Duodenal mucosa (tissue), 2 donors: ENCODE measurements at regions not wholly inside any gene's neighbourhood (a gene's known extent, or its start where the extent isn't known, plus 50 kb on each side); places are given as distances from the start of the nearest gene placed in this dataset.

Source experiments
- H3K27ac ChIP-seq: one replicate; pipeline ENCODE4 v1.7.0; 2013; ENCODE audit warnings: low read depth, low read length
- H3K27me3 ChIP-seq, 2 donors: one replicate each; pipeline ENCODE4 v1.7.0; 2013; ENCODE audit warnings: low read length in 2 of 2, control low read depth in 1 of 2; ENCODE audit not compliant: insufficient read depth in 2 of 2, control insufficient read depth in 1 of 2
- H3K36me3 ChIP-seq, 2 donors: one replicate each; pipeline ENCODE4 v1.7.0; 2013; ENCODE audit warnings: low read length in 2 of 2, control low read depth in 1 of 2; ENCODE audit not compliant: insufficient read depth in 2 of 2, control insufficient read depth in 1 of 2
- H3K4me1 ChIP-seq, 2 donors: one replicate each; pipeline ENCODE4 v1.7.0; 2013; ENCODE audit warnings: low read length in 2 of 2, control low read depth in 1 of 2; ENCODE audit not compliant: insufficient read depth in 2 of 2, control insufficient read depth in 1 of 2
- H3K4me3 ChIP-seq, 2 donors: one replicate each; pipeline ENCODE4 v1.7.0; 2013; ENCODE audit warnings: low read length in 2 of 2, low read depth in 1 of 2
- H3K9ac ChIP-seq, 2 donors: one replicate each; pipeline ENCODE4 v1.7.0; 2013; ENCODE audit warnings: low read length in 2 of 2, low read depth in 1 of 2
- H3K9me3 ChIP-seq, 2 donors: one replicate each; pipeline ENCODE4 v1.7.0; 2013; ENCODE audit warnings: low read length in 2 of 2, control low read depth in 1 of 2; ENCODE audit not compliant: control insufficient read depth in 1 of 2

DNA sequence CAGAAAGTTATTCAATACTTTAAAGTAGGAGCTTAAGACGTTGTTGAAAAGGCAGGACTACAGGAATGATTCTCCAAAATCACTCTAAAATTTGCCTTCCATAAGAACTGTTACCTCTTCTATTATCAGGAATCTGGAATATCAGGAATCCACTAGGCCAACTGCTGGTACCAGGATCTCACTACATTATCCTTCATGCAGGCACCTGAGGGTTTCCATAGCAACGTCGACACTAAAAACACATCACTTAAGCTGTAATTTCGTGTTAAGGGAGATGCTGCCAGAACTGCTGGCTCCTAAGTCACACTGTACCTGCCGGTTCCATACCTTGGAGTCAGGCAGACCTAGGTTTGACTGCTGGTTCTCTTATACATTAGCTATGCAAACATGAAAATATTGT is 139.7 kb upstream of the C1orf87 start:
- Histone ChIP-seq H3K36me3 (no peaks in the 10 kb centered on the region), H3K4me3 (no peak overlapping the region), H3K27me3 (no peaks in the 10 kb centered on the region), H3K9me3 (no peaks in the 10 kb centered on the region), H3K4me1 (no peaks in the 10 kb centered on the region), H3K27ac (no peak overlapping the region), H3K9ac (no peak overlapping the region)

- Histone ChIP-seq H3K27ac (no peak overlapping the region), H3K27me3 (no peaks in the 10 kb centered on the region), H3K9ac (no peak overlapping the region), H3K9me3 (no peaks in the 10 kb centered on the region), H3K36me3 (no peaks in the 10 kb centered on the region), H3K4me3 (no peak overlapping the region), H3K4me1 (no peaks in the 10 kb centered on the region)
Measured at GRCh38 chr1:60196026-60196425, 122.5 kb upstream of the C1orf87 start.

- Histone ChIP-seq H3K9me3 (peaks cover 0 to 2% of the 10 kb centered on the region in 2 donors), H3K27me3 (no peaks in the 10 kb centered on the region), H3K9ac (no peak overlapping the region), H3K4me1 (no peaks in the 10 kb centered on the region), H3K36me3 (no peaks in the 10 kb centered on the region), H3K27ac (no peak overlapping the region), H3K4me3 (no peak overlapping the region)
Measured at GRCh38 chr1:60185684-60186083, 112.1 kb upstream of the C1orf87 start.

DNA sequence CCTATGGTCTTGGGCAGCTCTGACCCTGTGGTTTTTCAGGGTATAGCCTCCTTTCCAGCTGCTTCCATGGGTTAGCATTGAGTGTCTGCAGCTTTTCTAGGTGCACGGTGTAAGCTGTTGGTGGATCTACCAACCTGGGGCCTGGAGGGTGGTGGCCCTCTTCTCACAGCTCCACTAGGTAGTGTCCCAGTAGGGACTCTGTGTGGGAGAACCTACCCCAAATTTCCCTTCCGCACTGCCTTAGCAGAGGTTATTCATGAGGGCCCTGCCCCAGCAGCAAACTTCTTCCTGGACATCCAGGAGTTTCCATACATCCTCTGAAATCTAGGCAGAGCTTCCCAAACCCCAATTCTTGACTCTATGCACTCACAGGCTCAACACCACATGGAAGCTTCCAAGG is 111.0 kb upstream of the C1orf87 start:
- no peak overlapping the region for H3K4me3 ChIP-seq
- H3K4me1 ChIP-seq: no peaks in the 10 kb centered on the region
- H3K36me3 ChIP-seq: no peaks in the 10 kb centered on the region
- no peaks in the 10 kb centered on the region for H3K27me3 ChIP-seq
- peaks cover 0 to 2% of the 10 kb centered on the region in 2 donors for H3K9me3 ChIP-seq
- H3K27ac ChIP-seq: no peak overlapping the region
- no peak overlapping the region for H3K9ac ChIP-seq

DNA sequence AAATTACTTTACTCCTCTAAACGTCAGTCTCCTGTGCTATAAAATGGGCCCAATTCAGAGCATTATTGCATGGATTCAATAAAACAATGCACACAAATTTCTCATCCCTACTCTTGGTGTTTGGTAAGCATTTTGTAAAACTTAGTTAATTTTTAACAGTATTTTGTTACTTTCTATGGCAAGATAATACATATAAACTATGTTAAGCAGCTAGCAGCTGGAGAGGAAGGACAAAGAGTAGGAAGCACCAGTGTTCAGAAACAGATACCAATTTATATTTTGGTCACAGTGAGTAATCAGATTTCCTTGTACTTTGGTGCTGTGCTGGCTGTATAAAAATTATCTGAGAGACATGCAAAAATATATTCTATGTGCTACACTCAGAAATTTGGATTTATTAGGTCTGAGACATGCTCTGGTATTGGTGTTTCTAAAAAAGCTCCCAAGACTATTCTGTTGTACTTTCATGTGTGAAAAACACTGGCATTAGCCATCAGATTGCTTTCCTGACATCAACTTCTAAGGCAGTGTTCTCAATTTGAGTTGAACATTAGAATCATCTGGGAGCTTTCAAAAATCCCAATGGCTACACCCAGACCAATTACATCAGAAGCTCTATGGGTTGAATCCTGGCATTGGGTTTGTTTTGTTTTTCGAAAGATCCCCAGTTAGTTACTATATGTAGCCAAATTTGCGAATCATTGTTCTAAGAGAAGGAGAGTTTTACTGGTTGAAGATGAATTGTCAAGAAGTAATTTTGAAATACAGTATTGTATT is 100.3 kb upstream of the C1orf87 start:
- no peaks in the 10 kb centered on the region for H3K9me3 ChIP-seq
- H3K4me3 ChIP-seq: no peak overlapping the region
- no peak overlapping the region for H3K9ac ChIP-seq
- no peaks in the 10 kb centered on the region for H3K27me3 ChIP-seq
- H3K27ac ChIP-seq: no peak overlapping the region
- no peaks in the 10 kb centered on the region for H3K4me1 ChIP-seq
- no peaks in the 10 kb centered on the region for H3K36me3 ChIP-seq

GRCh38 chr1:60173006-60173405 is 99.4 kb upstream of the C1orf87 start:
- Histone ChIP-seq H3K9ac (no peak overlapping the region), H3K36me3 (no peaks in the 10 kb centered on the region), H3K9me3 (no peaks in the 10 kb centered on the region), H3K27me3 (no peaks in the 10 kb centered on the region), H3K27ac (no peak overlapping the region), H3K4me1 (no peaks in the 10 kb centered on the region), H3K4me3 (no peak overlapping the region)

- H3K4me3 ChIP-seq: no peak overlapping the region
- H3K27ac ChIP-seq: no peak overlapping the region
Measured at GRCh38 chr1:60171801-60172200, 98.2 kb upstream of the C1orf87 start.

DNA sequence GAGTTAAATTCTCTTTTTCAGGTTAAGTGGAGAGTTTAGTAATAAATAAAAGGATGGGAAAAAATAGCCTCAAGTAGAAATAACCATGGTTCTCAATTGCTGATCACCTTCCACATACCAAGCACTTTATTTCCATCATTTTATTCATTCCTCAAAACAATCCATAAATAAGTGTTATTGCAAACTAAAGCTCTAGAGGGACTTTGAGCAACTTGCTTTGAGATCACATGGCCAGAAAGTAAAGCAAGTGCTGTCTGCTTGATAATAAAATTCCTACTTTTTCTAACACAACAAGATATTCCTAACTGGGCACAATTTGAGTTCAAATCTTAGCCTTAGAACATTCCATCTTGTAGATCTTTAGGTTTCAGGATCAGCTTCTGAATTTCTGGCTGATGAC is 97.1 kb upstream of the C1orf87 start:
- H3K9ac ChIP-seq: no peak overlapping the region
- no peaks in the 10 kb centered on the region for H3K27me3 ChIP-seq
- H3K27ac ChIP-seq: no peak overlapping the region
- no peak overlapping the region for H3K4me3 ChIP-seq
- H3K4me1 ChIP-seq: no peaks in the 10 kb centered on the region
- no peaks in the 10 kb centered on the region for H3K36me3 ChIP-seq
- H3K9me3 ChIP-seq: no peaks in the 10 kb centered on the region

More at GRCh38 chr1:60171801-60172200, 98.2 kb upstream of the C1orf87 start:
- no peak overlapping the region for H3K9ac ChIP-seq
- H3K9me3 ChIP-seq: no peaks in the 10 kb centered on the region
- no peaks in the 10 kb centered on the region for H3K4me1 ChIP-seq
- no peaks in the 10 kb centered on the region for H3K36me3 ChIP-seq
- H3K27me3 ChIP-seq: no peaks in the 10 kb centered on the region

- Histone ChIP-seq H3K4me1 (no peaks in the 10 kb centered on the region), H3K9ac (no peak overlapping the region), H3K9me3 (no peaks in the 10 kb centered on the region), H3K4me3 (no peak overlapping the region), H3K36me3 (no peaks in the 10 kb centered on the region), H3K27me3 (no peaks in the 10 kb centered on the region), H3K27ac (no peak overlapping the region)
Measured at GRCh38 chr1:60169206-60169605, 95.6 kb upstream of the C1orf87 start.

- H3K27ac ChIP-seq: no peak overlapping the region
- H3K9ac ChIP-seq: no peak overlapping the region
- no peaks in the 10 kb centered on the region for H3K27me3 ChIP-seq
- no peaks in the 10 kb centered on the region for H3K4me1 ChIP-seq
- H3K36me3 ChIP-seq: no peaks in the 10 kb centered on the region
- no peak overlapping the region for H3K4me3 ChIP-seq
- no peaks in the 10 kb centered on the region for H3K9me3 ChIP-seq
Measured at GRCh38 chr1:60162936-60163335, 89.4 kb upstream of the C1orf87 start.
